CD4-positive, alpha-beta T cell treated with Interferon gamma for 1 hour (primary cell): ENCODE measurements at regions not wholly inside any gene's neighbourhood (a gene's known extent, or its start where the extent isn't known, plus 50 kb on each side); places are given as distances from the start of the nearest gene placed in this dataset.
"Not testable (repeated sequence)": the region's sequence is repeated elsewhere in the genome, so short reads cannot be mapped to it uniquely, and the experiment has no call there.

ENCODE experiments used
- DNase-seq: peaks from one replicate; pipeline ENCODE4 v3.0.0-alpha.2; 2020

DNA sequence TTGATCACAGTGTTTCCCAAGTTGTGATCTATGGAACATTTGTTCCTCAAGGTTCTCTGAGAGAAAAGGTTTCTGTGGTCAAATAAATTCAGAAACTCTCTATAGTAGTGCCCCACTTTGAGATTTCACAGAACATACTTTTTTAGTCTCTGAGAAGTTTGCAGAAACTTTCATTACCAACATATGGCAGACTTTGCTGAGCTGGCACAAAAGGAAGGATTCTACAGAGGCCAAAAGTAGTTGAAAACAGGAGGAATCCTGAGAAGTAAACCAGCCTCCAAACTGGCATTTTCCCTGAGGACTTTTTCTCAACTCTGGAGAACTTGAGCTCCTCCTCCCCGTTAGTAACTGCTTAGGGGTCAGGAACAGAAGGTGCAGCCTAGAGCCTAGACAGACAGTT is 117.8 kb upstream of the ESX1 start:
- no peak for DNase-seq

DNA sequence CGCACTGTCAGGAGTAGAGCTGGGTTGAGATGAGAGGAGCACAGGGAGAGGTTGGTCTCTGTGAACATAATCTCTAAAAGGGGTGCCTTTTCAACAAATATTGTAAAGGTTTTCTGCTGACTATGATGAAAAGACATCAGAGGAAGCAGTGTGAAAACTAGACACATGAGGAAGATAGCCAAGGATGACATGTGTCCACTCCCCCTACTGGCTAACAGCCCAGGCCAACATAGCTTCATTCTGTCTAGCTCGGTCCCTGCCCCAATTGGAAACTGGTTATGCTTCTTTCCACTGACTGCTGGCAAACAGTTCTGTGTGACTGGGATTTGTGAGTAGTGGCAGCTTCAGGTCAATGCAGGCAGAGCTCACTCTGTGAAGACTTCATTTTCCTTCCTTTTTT is 115.4 kb upstream of the ESX1 start:
- no peak for DNase-seq

- DNase-seq: not testable (repeated sequence)
Observed at GRCh38 chrX:104360774-104361173, 106.0 kb upstream of the ESX1 start.

DNA sequence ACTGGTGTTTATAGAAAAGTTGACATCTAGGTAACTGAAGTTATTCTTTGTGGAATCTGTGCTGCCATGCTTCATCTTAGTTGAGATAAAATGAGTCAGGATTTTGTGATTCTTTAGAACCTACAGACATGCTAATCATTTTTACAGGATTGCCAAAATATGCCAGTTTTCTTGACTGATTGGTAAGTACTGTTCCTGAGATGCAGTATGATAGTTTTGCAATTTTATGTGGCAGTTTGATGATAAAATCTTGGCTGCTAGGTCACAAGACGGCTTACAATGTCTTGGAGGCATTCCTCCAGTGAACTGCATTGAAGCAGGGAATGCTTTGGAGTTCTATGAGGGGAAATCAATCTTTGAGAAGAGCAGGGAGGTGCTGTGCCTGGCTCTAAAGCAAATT is 104.4 kb upstream of the ESX1 start:
- DNase-seq: no peak

DNA sequence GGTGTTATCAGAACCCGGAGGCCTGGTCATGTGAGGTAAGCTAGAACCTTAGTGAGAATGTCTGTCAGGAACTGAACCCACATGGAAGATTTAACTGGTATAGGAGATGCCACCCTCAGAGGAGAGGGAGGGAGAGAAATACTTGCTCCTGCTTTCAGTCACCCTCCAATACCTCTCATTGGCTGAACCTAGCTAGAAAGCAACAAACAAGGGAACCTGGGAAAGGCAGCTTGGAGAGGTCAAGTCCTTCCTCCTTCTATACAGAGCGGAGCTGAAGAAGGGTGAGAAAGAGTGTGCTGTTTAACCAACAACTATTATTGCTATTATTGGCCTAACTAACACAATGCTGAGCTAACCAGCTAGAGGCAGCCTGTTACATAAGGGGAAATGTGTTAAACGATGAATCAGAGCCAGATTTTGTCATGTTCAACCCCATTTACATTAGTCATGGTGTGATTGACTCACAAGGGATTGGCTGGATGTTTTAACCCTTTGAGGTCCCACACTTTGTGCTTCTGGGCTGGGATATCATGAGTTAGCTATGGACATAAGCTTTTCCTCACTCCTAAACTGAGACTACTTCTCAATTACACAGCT is 96.5 kb upstream of the ESX1 start:
- no peak for DNase-seq

GRCh38 chrX:104347860-104348259 is 93.1 kb upstream of the ESX1 start:
- no peak for DNase-seq

DNA sequence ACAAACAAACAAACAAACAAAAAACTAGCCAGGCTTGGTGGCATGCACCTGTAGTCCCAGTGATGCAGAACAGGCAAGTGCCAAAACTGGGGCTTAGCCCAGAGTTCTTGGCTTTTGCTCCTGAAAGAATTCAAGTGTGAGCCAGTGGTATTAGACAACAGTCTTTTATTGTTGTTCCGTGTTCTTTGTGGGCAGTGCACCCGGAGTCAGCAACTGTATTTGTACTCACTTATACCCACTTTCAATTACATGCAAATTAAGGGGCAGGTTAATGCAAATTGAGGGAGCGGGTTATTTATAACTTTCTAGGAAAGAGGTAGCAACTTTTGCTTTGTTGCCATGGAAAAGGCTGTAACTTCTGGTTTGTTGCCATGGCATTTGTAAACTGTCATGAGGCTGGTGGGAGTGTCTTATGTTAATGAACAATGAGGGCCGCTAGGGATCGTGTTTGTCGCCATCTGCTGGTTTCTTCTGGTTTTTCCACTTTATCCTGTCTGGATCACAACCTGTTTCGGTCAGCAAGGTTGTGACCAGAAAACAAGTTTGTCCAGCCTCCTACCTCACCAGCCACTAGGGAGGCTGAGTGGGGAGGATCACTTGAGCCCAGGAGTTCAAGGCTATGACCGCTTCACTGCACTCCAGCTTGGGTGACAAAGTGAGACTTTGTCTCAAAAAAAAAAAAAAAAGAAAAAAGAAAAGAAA is 88.8 kb upstream of the ESX1 start:
- peak; percentile 27 for DNase-seq

- no peak for DNase-seq
Observed at GRCh38 chrX:104342065-104342464, 87.3 kb upstream of the ESX1 start.

DNA sequence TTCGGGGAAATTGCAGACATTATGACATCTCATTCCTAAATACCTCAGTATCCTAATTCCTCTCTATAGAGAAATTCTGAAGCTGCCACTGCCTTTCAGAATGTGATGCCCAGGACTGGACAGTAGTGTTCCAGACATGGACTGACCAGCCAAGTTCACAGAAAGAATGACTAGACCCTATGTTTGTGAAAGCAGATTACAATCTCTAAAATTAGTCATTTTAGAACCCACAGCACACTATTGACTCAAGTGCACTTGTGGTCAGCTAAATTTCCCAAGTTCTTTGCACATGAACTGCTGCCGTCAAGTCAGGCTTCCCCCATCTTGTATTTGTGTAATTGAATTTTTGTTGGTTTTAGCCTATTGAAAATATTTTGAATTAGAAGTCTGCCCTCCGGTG is 81.0 kb upstream of the ESX1 start:
- DNase-seq: no peak

- DNase-seq: no peak
Observed at GRCh38 chrX:104334971-104335370, 80.2 kb upstream of the ESX1 start.

- DNase-seq: no peak
Observed at GRCh38 chrX:104330966-104331365, 76.2 kb upstream of the ESX1 start.

GRCh38 chrX:104329731-104330130 is 75.0 kb upstream of the ESX1 start:
- DNase-seq: no peak

DNA sequence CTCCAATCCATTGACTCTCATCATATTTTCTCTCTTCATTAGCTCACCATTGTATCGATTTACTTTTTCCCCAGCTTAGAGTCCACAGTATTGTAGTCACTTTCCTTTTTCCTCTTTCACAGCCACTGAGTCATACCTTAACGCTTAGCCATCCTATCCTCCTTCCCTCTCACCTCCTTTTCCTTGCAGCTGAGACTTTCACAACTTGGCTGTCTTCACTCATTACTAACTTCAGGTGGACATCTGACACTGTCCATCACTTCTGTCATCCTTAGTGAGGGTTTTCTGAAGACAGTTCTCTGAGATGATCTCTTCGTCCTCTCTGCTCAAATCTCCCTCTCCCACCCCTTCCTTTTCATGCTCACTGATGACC is 70.5 kb upstream of the ESX1 start:
- no peak for DNase-seq

GRCh38 chrX:104324461-104325212 is 69.9 kb upstream of the ESX1 start:
- DNase-seq: no peak

DNA sequence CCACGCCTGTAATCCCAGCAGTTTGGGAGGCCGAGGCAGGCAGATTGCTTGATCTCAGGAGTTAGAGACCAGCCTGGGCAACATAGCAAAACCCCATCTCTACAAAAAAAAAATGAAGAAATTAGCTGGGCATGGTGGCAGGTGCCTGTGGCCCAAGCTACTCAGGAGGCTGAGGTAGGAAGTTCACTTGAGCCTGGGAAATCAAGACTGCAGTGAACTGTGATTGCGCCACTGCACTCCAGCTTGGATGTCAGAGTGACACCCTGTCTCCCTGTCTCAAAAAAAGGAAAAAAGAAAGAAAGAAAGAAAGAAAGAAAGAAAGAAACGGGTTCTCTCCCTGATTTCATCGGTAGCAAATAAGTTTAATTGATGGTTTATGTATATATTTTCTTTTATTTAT is 64.6 kb upstream of the ESX1 start:
- no peak for DNase-seq

- DNase-seq: no peak
Observed at GRCh38 chrX:104318330-104319009, 63.7 kb upstream of the ESX1 start.

GRCh38 chrX:104316739-104317138 is 62.0 kb upstream of the ESX1 start:
- no peak for DNase-seq

DNA sequence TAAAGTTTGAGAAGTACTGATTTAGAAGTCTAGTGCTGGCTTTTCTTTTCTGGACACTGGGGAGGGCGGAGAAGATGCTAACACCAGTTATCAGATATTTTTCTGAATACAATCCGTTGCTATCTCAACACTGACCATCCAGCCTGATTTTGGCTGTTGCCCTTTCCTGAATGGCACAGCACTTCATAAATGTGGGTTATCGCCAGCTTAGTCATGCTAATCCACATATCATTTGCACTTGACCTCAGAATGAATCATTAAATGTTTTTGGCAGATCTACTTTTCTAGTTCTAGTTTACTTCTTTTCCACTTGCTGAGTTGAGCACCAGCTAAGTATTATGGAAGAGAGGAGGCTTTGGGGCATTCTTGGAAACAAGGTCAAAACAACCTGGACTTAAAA is 60.8 kb upstream of the ESX1 start:
- no peak for DNase-seq

- DNase-seq: no peak
Observed at GRCh38 chrX:104310657-104311254, 56.0 kb upstream of the ESX1 start.

GRCh38 chrX:104310090-104310489 is 55.4 kb upstream of the ESX1 start:
- DNase-seq: no peak

DNA sequence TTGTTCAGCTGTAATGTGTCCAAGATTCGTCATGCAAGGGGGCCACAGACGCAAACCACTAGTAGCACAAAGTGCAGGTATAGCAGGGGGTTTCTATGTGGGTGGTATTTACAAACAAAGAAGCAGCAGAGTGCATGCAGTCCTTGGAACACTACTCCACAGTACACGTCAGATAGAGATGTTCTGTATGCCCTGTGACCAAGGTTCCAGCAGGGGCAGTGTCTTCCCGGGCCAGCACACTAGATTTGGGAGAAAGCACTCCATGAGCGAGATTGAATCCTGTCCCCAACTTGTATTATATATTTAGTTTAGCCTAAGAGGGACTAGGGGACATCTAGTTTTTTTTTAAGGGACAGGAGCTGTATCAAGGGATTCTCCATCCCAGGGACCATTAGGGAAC is 54.4 kb upstream of the ESX1 start:
- DNase-seq: no peak

DNA sequence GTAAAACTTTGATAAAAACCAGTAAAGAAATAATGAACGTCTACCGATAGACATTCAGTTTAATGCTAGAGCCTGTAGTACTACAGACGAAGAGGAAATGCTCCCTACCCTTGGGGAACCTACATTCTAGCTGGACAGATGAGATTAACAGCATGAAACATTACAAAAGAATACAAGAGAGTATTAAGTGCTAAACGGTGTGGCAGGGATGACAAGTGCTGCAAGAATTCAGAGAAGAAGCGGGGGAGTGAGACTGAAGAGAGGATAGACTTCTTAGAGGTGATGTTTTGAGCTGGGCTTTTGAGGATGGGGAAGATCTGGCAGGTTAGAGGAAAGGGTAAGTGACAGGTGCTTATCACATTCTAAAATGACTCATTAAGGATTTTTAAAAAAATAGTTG is 52.6 kb upstream of the ESX1 start:
- no peak for DNase-seq

DNA sequence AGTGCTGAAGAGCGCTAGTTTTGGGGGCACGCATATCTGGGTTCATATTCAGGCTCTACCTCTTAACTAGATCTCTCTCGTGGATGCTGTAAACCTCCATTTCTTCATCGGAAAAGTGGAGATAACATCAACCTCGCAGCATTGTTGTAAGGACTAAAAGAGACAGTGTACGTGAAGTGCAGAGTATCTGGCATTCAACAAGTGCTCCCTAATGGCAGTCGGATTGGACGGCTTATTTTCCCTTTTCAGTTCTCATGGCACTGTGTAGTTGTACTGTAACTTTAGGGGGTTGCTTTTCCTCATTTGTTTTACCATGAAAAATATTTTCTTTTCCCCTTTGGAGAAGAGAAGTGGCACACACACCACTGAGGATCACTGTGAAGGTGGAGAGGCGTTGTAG is 51.4 kb upstream of the ESX1 start:
- no peak for DNase-seq
